ENCODE measurements at regions not wholly inside any gene's neighbourhood (a gene's known extent, or its start where the extent isn't known, plus 50 kb on each side); places are given as distances from the start of the nearest gene placed in this dataset.

DNA sequence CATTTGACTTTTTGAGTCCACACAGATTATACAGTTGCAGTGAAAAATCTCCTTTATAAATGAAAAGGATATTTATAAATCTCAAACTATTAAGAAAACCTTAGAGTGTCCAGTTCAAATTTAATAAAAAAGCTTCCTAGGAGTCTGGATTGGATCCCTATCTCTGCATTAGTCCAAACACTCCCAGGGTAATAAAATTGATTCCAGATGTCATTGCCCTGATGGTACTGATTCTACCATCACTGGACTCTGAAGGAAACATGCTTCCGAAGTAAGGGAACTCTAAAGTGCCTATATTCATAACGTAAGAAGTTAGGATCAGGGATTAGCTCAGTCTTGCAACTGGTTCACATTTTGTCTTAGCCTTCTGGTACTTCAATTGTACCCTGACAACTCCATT lies 1325.1 kb upstream of the MAP3K7 start:
- no peak for TF ChIP-seq CTCF (conservative IDR thresholded peaks at IDR 0.05 in 1 of 2, IDR thresholded peaks at IDR 0.05 in 1 of 2; ENCODE audit: extremely low read depth in 1 of 2, insufficient read depth in 1 of 2, low read depth in 1 of 2, low read length in 2 of 2)
- TF ChIP-seq EZH2 (IDR thresholded peaks at IDR 0.05; ENCODE audit: borderline replicate concordance, low read length) = no peak

Data from mammary epithelial cell (primary cell).